Suppressor macrophage (primary cell): ENCODE measurements at regions not wholly inside any gene's neighbourhood (a gene's known extent, or its start where the extent isn't known, plus 50 kb on each side); places are given as distances from the start of the nearest gene placed in this dataset.
"Not testable (repeated sequence)": the region's sequence is repeated elsewhere in the genome, so short reads cannot be mapped to it uniquely, and the experiment has no call there.

Source experiments
- DNase-seq, 4 experiments: peaks; one replicate each; pipeline ENCODE4 v3.0.0-alpha.2; 2020 to 2022

DNA sequence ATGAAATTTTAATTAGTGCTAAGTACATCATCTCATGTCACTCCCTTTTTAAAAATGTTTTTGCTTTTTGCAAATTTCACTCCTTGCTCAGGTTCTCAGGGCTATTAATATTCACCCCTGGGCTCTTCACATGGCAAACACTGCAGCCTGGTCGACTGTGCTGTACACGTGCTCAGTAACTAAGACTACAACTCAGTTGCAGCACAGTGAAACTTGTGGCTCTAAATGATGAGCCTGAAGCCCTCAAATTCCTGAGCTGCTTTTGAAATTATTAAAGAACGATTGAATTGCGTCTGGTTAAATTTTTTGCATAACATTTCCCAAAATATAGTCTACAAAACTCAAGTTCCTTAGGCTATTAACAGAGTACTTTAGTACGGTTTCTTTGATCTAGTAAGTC is 159.3 kb upstream of the C2CD4B start:
- no peak for DNase-seq

DNA sequence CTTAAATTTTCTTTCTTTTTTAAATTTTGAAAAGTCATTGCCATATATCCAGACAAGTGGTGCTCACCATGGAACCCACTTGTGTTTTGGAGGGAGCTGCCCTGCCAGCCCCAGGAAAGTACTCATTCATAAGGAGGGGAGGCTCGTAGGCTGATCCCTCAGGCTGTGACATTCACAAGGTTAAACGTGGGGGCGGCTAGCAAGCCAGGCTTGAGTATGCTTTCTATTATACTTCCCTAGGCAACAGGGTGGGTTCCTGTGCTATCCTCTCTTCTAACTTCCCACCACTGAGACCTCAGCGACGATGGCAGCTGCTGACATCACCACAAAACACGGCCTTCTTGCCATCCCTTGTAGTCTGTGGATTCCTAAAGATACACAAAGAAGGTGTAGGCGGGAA is 160.5 kb upstream of the C2CD4B start:
- DNase-seq, result peak in 3 of 4 experiments; percentile 16 to 42 (median 29)

DNA sequence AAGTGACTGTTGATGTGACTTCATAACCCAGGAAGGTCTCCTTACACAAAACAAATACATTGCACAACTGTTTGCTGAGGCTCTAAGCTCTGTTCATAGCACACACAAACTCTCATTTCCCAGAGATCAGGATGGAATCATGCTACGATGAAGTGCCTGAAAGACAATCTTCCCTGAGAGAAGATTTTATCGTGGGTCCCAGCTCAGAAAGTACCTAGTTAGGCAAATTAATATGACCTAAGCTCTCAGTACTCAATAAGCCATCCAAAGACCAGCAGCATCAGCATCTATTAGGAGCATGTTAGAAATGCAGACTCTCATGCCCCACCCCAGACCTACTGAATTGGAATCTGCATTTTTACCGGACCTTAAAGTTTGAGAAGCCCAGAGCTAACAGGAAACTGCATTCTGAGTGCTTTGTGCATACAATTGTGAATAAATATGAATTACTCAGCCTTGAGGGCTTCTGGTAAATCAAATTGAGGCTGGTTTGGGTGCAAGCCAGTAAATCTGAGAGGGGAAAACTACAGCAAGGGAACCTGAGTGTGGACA is 161.5 kb upstream of the C2CD4B start:
- DNase-seq, result no peak

DNA sequence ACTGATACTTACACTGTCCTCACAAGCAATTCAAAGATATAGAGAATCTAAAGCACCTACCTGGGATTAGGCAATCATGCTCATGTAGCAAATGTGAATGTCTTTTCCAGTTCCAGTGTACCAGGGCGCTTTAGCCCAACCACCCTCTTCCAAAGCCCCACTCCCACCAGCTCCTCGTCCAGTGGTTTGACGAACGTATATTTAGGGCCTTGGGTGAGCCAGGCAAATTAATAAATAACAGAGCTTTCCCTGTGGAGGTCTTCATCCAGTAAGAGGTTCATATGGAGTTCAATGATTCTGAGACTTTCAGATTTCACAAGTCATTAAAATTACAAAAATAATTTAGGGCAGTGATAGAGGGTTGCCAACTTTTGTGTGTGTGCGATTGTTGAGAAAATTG is 162.3 kb upstream of the C2CD4B start:
- DNase-seq, result no peak

DNA sequence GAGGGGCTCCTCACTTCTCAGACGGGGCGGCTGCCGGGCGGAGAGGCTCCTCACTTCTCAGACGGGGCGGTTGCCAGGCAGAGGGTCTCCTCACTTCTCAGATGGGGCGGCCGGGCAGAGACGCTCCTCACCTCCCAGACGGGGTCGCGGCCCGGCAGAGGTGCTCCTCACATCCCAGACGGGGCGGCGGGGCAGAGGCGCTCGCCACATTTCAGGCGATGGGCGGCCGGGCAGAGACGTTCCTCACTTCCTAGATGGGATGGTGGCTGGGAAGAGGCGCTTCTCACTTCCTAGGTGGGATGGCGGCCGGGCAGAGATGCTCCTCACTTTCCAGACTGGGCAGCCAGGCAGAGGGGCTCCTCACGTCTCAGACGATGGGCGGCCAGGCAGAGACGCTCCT is 167.4 kb upstream of the C2CD4B start:
- DNase-seq, result not testable (repeated sequence)

DNA sequence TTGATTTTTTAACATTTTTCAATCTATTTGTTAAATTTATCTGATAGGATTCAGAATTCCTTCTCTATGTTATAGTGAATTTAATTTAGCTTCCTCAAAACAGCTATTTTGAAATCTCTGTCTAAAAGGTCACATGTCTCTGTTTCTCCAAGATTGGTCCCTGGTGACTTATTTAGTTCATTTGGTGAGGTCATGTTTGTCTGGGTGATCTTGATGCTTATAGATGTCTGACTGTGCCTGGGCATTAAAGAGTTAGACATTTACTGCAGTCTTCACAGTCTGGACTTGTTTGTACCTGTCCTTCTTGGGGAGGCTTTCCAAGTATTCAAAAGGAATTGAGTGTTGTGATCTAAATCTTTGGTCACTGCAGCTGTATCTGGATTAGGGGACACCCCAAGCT is 169.5 kb upstream of the C2CD4B start:
- DNase-seq, result peak; percentile 14 to 71 (median 51)

DNA sequence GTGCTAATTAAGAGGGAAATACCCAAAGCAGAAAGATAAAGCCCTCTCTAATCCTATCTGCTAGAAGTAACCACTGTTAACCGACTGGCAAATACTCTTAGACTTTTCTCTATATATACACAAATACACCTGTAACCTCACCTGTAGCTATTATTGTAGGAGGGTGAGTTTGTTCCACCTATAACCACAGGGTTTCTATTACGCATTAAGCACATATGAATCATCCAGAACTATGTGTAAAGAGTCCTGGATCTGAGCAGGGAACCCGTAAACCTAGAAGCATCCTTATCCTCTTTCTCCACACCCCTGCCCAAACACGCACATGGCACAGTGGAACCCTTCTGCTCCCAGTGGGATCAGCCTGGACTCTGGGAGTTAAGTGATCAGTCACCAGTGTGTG is 172.8 kb upstream of the C2CD4B start:
- DNase-seq, result no peak

DNA sequence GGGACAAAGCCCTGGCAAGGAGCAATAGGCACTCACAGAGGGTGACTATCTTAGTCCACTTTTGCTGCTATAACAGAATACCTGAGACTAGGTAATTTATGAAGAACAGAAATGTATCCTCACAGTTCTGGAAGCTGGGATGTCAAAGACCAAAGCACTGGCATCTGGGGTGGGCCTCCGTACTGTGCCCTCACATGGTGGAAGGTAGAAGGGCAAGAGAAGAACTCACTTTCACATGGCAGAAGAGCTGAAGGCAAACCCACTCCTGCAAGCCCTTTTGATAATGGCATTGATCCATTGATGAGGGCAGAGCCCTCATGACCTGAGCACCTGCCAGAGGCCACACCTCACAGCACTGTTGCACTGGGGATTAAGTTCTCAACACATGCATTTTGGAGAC is 173.4 kb upstream of the C2CD4B start:
- DNase-seq, result no peak

DNA sequence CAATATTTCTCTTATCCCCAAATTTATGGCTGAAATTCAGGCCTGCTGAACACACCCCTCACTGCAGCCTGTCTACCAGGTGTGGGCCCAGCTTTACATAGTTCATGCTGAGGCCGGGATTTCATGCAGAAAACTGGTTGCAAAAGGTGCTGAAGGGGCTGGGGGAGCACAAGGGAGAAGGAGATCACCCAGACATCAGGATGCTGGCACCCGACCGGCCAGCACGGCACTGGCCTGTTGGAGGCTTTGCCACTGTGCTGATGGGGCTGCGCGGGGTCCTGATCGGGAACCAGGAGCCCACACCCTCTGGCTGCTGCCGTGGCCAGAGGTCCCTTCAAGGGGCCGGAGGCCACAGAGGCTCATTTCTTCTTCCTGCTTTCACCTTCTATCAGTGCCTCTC is 177.9 kb upstream of the C2CD4B start:
- DNase-seq, result no peak

DNA sequence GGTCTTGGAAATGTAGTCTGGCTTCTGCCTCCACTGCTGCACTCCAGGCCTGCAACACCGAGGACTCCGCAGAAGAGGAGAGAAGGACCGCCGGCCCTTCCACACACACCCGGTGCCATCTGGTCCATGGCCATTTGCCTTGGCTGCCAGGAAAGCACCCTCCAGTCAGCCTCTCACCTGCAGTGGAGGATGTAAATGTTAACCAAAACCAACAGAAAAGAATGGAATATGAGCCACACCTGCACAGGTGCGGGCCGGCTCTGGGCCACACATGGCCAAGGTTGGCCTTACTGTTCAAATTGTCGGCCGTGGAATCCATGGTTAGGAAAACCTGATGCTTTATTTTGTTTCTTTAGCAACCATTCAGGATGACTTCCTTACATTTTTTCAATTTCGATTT is 178.3 kb upstream of the C2CD4B start:
- no peak for DNase-seq

DNA sequence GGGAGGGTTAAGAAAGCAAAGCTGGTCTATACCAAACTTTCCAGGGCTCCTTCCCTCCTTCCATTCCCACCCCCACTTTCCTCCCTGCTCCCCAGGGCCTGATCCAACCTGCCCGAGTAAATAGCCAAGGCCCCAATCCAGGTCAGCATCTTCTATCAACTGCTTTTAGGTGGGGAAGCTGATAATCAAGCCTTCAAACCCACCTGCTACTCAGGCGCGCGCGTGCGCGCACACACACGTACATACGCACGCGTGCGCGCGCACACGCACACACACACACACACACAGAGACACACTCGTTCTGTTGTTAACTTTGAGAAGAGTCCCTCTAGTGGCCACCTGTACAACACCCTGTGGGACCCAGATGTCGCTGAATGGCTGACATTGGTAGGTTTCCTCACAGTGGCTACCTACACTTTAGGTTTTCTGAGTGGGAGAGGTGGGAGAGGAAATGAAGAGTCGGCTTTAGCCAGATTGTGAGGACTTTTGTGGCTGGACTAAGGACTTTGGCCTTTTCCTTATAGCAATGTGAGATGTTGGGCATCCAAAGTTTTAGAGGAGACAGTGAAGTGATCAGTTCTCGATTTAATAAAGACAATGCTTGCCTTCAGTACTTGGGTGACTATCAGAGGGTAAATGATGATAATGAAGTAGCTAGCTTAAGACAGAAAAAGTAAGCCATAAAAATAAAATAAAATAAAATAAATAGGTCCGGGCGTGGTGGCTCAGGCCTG is 179.9 kb upstream of the C2CD4B start:
- DNase-seq, result peak; percentile 28 to 55 (median 44)

DNA sequence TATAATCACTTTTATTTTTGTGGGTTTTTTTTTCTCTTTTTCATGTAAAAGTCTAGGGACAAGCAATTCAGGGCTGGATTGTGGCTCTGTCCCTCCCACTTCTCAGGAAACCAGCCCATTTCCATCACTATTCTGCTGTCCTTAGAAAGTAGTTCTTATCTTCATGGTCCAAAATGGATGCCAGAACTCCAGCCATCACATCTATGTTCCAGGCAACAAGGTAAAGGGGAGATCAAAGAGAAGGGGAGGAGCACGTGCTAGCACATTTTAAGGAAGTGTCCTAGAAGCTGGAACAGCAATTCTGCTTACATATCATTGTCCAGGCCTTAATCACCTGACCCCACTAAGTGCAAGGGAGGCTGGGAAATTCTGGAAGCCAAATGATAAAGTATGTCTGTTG is 181.1 kb upstream of the C2CD4B start:
- no peak for DNase-seq

DNA sequence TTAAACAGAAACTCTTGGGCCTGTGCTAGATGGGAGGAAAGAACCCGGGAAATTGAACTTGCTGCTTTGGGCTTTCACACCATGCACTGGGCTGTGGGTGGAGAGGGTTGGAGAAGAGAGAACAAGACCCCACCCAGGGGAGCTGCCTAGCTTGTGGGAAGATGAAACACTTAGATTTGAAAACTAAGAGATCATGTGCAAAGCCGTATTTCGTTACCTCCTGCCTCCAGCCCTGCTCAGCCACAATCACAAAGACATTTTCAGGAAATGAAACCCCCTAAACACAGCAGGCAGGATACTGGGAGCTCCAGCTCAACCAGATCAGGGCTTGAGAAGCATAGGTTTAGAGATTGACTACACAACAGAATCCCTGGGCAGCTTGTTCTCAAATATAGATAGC is 183.0 kb upstream of the C2CD4B start:
- peak; percentile 7 to 36 (median 12) for DNase-seq

DNA sequence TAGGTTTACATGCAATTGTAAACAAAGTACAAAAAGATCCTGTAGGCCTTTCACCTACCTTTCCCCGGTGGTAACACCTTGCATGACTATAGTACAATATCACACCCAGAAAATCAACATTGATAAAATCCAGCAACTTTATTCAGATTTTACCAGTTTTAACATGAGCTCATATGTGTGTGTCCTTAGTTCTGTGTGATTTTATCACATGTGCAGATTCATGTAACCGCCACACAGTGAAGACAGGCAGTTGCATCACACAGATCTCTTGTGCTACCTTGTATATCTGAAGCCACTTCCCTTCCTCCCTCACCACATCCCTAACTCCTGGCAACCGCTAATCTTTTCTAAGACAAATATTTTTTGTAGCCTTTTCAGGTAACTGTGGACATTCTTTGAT is 183.5 kb upstream of the C2CD4B start:
- DNase-seq, result peak in 2 of 4 experiments; percentile 11 to 14

DNA sequence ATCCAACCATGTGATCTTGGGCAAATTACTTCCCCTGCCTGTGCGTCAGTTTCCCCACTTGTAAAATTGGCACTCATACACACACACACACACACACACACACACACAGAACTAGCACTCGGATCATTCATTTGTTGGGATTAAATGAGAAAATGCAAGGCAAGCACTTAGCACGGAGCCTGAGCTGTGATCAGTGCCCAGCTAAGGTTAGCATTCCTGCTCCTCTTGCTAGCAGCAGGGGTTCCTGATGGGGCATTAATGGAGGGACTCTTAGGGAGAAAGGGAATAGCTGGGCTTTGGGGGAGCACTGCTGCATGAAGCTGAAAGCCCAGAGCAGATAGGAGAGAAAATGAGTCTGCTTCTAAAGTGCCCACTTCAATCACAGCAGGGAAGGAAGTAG is 187.7 kb upstream of the C2CD4B start:
- no peak for DNase-seq

DNA sequence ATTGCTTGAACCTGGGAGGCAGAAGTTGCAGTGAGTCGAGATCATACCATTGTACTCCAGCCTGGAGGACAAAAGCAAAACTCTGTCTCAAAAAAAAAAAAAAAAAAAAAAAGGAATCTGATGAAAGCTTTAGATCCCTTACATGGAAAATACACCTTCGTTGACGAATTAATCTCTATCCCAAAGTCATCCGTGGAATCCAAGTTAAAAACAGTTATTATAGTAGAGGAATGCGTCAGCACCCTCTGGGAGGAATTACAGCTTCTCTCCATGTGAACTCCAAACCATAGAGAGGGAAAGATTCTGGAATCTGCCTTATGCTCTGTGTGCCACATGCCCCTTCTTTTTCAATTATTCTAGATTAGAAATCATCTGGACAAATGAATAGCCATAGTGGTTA is 192.3 kb upstream of the C2CD4B start:
- DNase-seq, result no peak

DNA sequence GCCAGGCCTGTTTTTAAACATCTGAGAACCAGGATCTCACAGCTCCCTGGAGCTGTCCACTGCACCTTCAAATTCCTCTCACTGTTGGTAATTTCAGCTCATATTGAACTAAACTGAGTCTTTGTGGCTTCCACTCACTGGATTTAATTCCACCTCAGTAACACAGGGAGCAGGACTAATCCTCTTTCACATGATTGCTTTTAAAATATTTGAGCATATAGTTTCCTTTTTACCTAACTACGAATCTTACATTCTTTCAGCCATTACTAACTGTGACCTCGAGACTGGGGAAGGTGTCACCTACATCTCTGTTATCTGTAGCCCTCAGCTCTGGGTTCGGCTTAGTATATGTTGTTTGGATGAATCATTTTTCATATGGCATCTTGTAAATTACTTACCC is 194.3 kb upstream of the C2CD4B start:
- no peak for DNase-seq

DNA sequence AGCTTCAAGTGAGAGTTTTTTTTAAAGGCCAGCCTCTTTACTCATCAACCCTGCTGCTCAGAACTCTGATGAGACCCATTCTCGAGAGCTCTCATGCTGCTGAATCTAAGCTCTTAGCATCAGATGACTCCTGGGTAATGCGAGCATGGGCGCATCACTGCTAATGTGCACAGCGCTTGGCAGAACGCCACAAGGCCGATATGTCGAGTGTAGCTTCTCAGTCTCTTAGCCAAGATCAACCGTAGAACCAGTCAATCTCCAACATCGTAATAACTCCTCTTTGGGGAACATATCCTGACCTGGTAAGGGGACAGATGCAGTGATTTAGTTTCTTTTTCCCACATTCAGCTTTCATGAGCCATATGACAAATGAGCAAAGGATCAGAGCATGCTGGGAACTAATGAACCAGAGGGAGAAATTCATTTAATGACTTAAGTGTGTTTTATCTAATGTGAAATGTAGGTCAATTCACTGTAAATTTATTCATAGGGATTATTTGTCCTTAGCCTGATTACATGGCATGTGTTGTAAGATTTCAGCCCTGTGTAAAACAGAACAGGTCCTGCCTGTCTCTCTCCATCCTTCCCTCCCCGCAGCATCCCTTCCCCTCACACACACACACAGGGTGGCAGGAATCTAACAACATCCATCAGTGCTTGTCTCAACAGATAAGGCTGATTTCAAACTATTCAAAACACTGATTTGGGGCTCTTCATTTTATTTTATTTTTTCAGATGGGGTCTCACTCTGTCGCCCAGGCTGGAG is 195.4 kb upstream of the C2CD4B start:
- no peak for DNase-seq

DNA sequence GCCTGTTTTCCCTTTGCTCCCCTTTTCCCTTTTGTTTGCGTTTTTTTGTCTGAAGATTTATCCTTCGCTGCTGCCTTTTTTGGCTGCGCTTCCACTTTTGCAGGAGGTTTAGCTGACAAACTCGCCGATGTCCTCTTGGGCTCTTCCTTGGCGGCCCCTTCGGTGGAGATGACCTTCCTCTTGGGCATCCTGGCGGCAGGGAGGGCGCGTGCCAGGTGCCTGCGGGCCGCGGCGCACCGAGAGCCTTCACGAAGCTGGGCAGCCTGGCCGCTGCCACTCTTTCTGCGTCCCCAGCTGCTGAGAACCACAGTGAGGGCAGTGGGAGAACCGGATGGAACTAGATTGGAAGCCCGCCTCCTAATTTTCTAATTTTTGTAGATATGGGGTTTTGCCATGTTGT is 197.1 kb upstream of the C2CD4B start:
- no peak for DNase-seq

DNA sequence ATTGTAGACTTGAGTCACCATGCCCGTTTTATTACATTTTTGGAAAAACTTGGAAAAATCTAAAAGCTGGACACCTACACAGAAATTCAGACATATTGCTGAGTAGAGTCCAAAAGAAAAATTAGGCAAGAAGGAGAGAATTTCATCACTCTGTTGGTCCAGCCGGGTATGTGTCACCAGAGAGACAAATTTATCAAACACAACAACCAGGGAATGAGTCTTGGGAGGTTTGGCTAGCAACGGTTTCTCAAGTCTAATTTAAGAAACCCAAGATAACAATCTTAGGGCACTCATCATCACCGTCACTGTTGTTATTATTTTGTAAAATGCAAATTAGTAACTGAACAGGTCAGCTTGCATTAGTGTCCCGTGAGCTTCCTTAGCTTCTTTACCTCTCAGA is 197.5 kb upstream of the C2CD4B start:
- no peak for DNase-seq

DNA sequence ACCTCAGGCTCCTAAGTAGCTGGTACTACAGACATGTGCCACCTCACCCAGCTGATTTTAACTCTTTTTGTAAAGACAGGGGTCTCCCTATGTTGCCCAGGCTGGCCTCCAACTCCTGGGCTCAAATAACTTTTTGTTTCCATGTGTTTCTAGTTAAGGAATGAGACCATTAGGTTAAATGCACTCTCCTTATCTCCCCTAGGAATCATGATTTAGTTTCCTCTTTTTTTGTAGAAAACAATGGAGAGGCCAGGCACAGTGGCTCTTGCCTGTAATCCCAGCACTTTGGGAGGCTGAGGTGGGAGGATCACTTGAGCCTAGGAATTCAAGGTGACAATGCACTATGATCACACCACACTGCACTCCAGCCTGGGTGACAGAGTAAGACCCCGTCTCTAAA is 198.8 kb upstream of the C2CD4B start:
- no peak for DNase-seq

DNA sequence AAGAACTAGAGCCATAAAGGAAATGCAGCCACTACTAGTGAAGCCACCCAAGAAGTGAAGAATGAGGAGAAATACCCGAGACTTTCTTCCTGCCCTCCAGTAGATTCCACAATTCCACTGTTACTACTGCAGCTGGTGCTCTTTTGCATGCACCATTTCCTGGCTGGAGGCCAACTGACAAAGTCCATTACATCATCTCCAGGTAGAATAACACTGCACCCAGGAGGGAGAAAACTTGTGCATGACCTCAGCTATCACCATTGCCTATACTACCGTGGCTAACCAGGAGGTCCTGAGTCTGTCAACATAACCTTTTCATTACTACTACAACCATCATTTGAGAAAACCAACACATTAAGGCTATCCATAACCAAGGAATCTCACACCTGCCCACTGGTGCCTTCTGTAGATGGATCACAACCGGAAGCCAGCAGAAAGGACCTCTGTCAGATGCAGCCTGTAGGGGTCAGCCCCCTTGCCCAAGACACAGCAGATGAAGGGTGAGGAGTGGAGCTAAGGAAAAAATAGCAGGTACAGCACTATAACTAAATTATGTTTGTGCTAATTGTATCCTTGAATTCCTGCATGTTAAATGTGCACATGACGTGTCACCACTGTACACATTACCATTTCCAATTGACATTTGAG is 200.8 kb upstream of the C2CD4B start:
- no peak for DNase-seq

DNA sequence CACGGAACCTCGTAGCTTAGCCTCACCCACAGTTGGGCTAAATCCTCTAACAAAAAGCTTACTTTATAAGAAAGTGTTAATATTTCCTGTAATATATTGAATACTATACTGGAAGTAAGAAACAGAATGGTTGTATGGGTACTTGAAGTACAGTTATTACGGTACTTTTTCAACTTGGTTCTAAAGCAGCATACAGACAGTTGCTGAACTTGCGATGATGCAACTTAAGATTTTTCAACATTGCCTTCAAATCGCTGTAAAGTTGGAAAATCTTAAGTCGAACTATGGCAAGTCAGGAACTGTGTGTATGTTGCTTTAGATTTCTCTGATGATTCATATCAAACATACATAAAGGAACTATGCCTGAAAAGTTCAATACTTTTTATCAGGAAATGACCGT is 204.4 kb upstream of the C2CD4B start:
- DNase-seq, result no peak

DNA sequence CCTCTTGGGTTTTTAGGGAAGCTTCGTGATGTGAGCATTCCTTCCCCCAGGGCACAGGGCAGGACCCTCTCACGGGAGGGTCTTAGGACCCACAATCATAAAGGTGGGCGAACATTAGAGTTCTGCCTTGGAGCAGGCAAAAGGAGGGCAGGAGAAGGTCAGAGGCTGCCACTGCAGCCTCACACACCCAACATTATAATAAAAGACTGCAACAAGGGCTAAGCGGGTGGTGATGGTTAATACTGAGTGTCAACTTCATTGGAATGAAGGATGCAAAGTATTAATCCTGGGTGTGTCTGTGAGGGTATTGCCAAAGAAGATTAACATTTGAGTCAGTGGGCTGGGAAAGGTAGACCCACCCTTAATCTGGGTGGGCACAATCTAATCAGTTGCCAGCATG is 206.6 kb upstream of the C2CD4B start:
- not testable (repeated sequence) for DNase-seq
